GM23248 (cell line): ENCODE measurements at regions not wholly inside any gene's neighbourhood (a gene's known extent, or its start where the extent isn't known, plus 50 kb on each side); places are given as distances from the start of the nearest gene placed in this dataset.

Experiments used
- DNase-seq: peaks from one replicate; pipeline ENCODE4 v3.0.0-alpha.2; 2015
- H2AFZ ChIP-seq: fragments of 200-600 bp; sonication (generic); 2 replicates; pipeline ENCODE4 v1.6.1; 2016; ENCODE audit warnings: antibody characterized with exemption
- H3F3A ChIP-seq: fragments of 200-600 bp; sonication (generic); 2 replicates; pipeline ENCODE4 v1.6.1; 2016; ENCODE audit warnings: mild to moderate bottlenecking, antibody characterized with exemption, mixed run types; ENCODE audit not compliant: insufficient read depth
- H3K27ac ChIP-seq: fragments of 200-600 bp; sonication (generic); 2 replicates; pipeline ENCODE4 v1.5.1; 2016; ENCODE audit warnings: mild to moderate bottlenecking
- H3K27me3 ChIP-seq: fragments of 200-600 bp; sonication (generic); replicated peaks from 2 replicates; pipeline ENCODE4 v1.6.1; 2016; ENCODE audit warnings: mild to moderate bottlenecking; ENCODE audit not compliant: insufficient read depth
- H3K36me3 ChIP-seq: fragments of 200-600 bp; sonication (generic); 2 replicates; pipeline ENCODE4 v1.6.1; 2016; ENCODE audit warnings: low read depth, mild to moderate bottlenecking
- H3K4me1 ChIP-seq: fragments of 200-600 bp; sonication (generic); 2 replicates; pipeline ENCODE4 v1.6.1; 2016; ENCODE audit warnings: mild to moderate bottlenecking; ENCODE audit not compliant: insufficient read depth
- H3K4me2 ChIP-seq: fragments of 200-600 bp; sonication (generic); one replicate; pipeline ENCODE4 v1.6.1; 2016; ENCODE audit warnings: mild to moderate bottlenecking; ENCODE audit not compliant: unreplicated experiment
- H3K4me3 ChIP-seq: fragments of 200-600 bp; sonication (generic); 2 replicates; pipeline ENCODE4 v1.5.1; 2016; ENCODE audit warnings: mild to moderate bottlenecking
- H3K79me2 ChIP-seq: fragments of 200-600 bp; sonication (generic); 2 replicates; pipeline ENCODE4 v1.6.1; 2016; ENCODE audit warnings: mild to moderate bottlenecking; ENCODE audit not compliant: insufficient read depth
- H3K9ac ChIP-seq: fragments of 200-600 bp; sonication (generic); 2 replicates; pipeline ENCODE4 v1.6.1; 2016; ENCODE audit warnings: mild to moderate bottlenecking
- H3K9me2 ChIP-seq: fragments of 200-600 bp; sonication (generic); 2 replicates; pipeline ENCODE4 v1.6.1; 2016; ENCODE audit warnings: mixed run types, mild to moderate bottlenecking, moderate library complexity; ENCODE audit not compliant: insufficient read depth
- H3K9me3 ChIP-seq: fragments of 200-600 bp; sonication (generic); one replicate; pipeline ENCODE4 v1.6.1; 2017; ENCODE audit warnings: low read depth
- H4K20me1 ChIP-seq: fragments of 200-600 bp; sonication (generic); 2 replicates; pipeline ENCODE4 v1.6.0; 2016; ENCODE audit not compliant: insufficient read depth
- EZH2 ChIP-seq: fragments of 200-600 bp; sonication (generic); IDR thresholded peaks from 2 replicates; pipeline ENCODE4 v1.6.1; 2018; ENCODE audit warnings: antibody characterized with exemption, mild to moderate bottlenecking; ENCODE audit not compliant: insufficient read depth, poor library complexity, severe bottlenecking
- EZH2phosphoT487 ChIP-seq: fragments of 200-600 bp; sonication (generic); IDR thresholded peaks from 2 replicates; pipeline ENCODE4 v1.6.1; 2018; ENCODE audit warnings: antibody characterized with exemption, moderate library complexity, mild to moderate bottlenecking, low read depth; ENCODE audit not compliant: insufficient read depth
- WGBS, 2 experiments: methylation state at CpG; one replicate each; pipeline ENCODE4 v1.1.6; 2015 to 2017; ENCODE audit warnings: low lambda C conversion rate in 2 of 2, low coverage in 1 of 2; ENCODE audit errors: missing lambda C conversion rate in 2 of 2; 5-methylcytosine and 5-hydroxymethylcytosine counted together
- in situ Hi-C: fragments of 300-500 bp; cut with MboI; formaldehyde crosslinking; loops from 2 replicates; pipeline ENCODE4 v1.15.0; 2020

- no peaks in the 10 kb centered on the region for H4K20me1 ChIP-seq
- no peaks in the 10 kb centered on the region for H3F3A ChIP-seq
- no peak for TF ChIP-seq EZH2phosphoT487
- no peak overlapping the region for H3K9ac ChIP-seq
- no peak overlapping the region for H2AFZ ChIP-seq
- 67 to 69% methylated on average over 3 of the region's 3 CpGs for WGBS, 2 experiments
- no peaks in the 10 kb centered on the region for H3K36me3 ChIP-seq
- in situ Hi-C loops, result no loop called here
- no peaks in the 10 kb centered on the region for H3K9me2 ChIP-seq
- DNase-seq, result no peak
- H3K27ac ChIP-seq, result no peak overlapping the region
- no peaks in the 10 kb centered on the region for H3K79me2 ChIP-seq
- H3K4me1 ChIP-seq, result no peaks in the 10 kb centered on the region
- H3K9me3 ChIP-seq, result no peaks in the 10 kb centered on the region
- no peak overlapping the region for H3K4me2 ChIP-seq
- H3K4me3 ChIP-seq, result no peak overlapping the region
- peaks cover 8% of the 10 kb centered on the region; the same call in 1 of the 2 replicates for H3K27me3 ChIP-seq
These were observed 387.1 kb downstream of the PPP3CA start for GRCh38 chr4:100960232-100960631.

- no peak overlapping the region for H3K4me2 ChIP-seq
- no peak overlapping the region for H3K27ac ChIP-seq
- no peaks in the 10 kb centered on the region for H3K9me2 ChIP-seq
- H3F3A ChIP-seq, result peaks cover 6% of the 10 kb centered on the region
- no peak for TF ChIP-seq EZH2phosphoT487
- TF ChIP-seq EZH2, result no peak
- no peaks in the 10 kb centered on the region for H3K36me3 ChIP-seq
- H3K9ac ChIP-seq, result no peak overlapping the region
- in situ Hi-C loops, result no loop called here
- H3K4me3 ChIP-seq, result no peak overlapping the region
- WGBS, 2 experiments, result 55 to 64% methylated on average over 2 of the region's 2 CpGs
- H3K4me1 ChIP-seq, result no peaks in the 10 kb centered on the region
- no peaks in the 10 kb centered on the region for H3K79me2 ChIP-seq
- DNase-seq, result no peak
- peaks cover 17% of the 10 kb centered on the region for H3K27me3 ChIP-seq
- no peaks in the 10 kb centered on the region for H4K20me1 ChIP-seq
- no peak overlapping the region for H2AFZ ChIP-seq
- H3K9me3 ChIP-seq, result no peaks in the 10 kb centered on the region
These were observed 393.3 kb downstream of the PPP3CA start for GRCh38 chr4:100954046-100954445.

- DNase-seq, result no peak
- no peaks in the 10 kb centered on the region for H3K4me1 ChIP-seq
- peaks cover 17% of the 10 kb centered on the region for H3K27me3 ChIP-seq
- H3K27ac ChIP-seq, result no peak overlapping the region
- no peaks in the 10 kb centered on the region for H4K20me1 ChIP-seq
- H3K36me3 ChIP-seq, result no peaks in the 10 kb centered on the region
- in situ Hi-C loops, result no loop called here
- no peak overlapping the region for H3K4me3 ChIP-seq
- no peaks in the 10 kb centered on the region for H3K79me2 ChIP-seq
- peaks cover 10% of the 10 kb centered on the region for H3F3A ChIP-seq
- no peaks in the 10 kb centered on the region for H3K9me2 ChIP-seq
- no peak overlapping the region for H2AFZ ChIP-seq
- no peak overlapping the region for H3K9ac ChIP-seq
- no peak overlapping the region for H3K4me2 ChIP-seq
- H3K9me3 ChIP-seq, result no peaks in the 10 kb centered on the region
- no peak for TF ChIP-seq EZH2phosphoT487
- TF ChIP-seq EZH2, result no peak
These were observed 393.7 kb downstream of the PPP3CA start for GRCh38 chr4:100953616-100954015.

GRCh38 chr4:100952590-100952989, 394.7 kb downstream of the PPP3CA start:
- H3K9me3 ChIP-seq, result no peaks in the 10 kb centered on the region
- H3K36me3 ChIP-seq, result no peaks in the 10 kb centered on the region
- no peaks in the 10 kb centered on the region for H4K20me1 ChIP-seq
- H2AFZ ChIP-seq, result no peak overlapping the region
- no peaks in the 10 kb centered on the region for H3K9me2 ChIP-seq
- WGBS, 2 experiments, result 88 to 89% methylated on average over 4 of the region's 4 CpGs
- H3K4me3 ChIP-seq, result no peak overlapping the region
- no peak overlapping the region for H3K27ac ChIP-seq
- TF ChIP-seq EZH2 (no peak), EZH2phosphoT487 (no peak)
- H3K9ac ChIP-seq, result no peak overlapping the region
- no peaks in the 10 kb centered on the region for H3K79me2 ChIP-seq
- peaks cover 10% of the 10 kb centered on the region for H3F3A ChIP-seq
- in situ Hi-C loops, result no loop called here
- DNase-seq, result no peak
- H3K27me3 ChIP-seq, result peaks cover 17% of the 10 kb centered on the region
- no peak overlapping the region for H3K4me2 ChIP-seq
- no peaks in the 10 kb centered on the region for H3K4me1 ChIP-seq

GRCh38 chr4:100949350-100949935, 397.9 kb downstream of the PPP3CA start:
- no peak overlapping the region for H3K4me2 ChIP-seq

More at GRCh38 chr4:100949350-100949935, 397.9 kb downstream of the PPP3CA start:
- peak; percentile 40 for DNase-seq
- peaks cover 10% of the 10 kb centered on the region for H3K27me3 ChIP-seq
- 65 to 67% methylated on average over 3 of the region's 3 CpGs for WGBS, 2 experiments
- peaks cover 10% of the 10 kb centered on the region for H3F3A ChIP-seq
- H3K9me3 ChIP-seq, result no peaks in the 10 kb centered on the region
- no peaks in the 10 kb centered on the region for H4K20me1 ChIP-seq
- H2AFZ ChIP-seq, result no peak overlapping the region
- no peaks in the 10 kb centered on the region for H3K79me2 ChIP-seq
- TF ChIP-seq EZH2 (no peak), EZH2phosphoT487 (peak; percentile 94)
- no peak overlapping the region for H3K27ac ChIP-seq
- H3K9me2 ChIP-seq, result no peaks in the 10 kb centered on the region
- no peak overlapping the region for H3K4me3 ChIP-seq
- H3K36me3 ChIP-seq, result no peaks in the 10 kb centered on the region
- in situ Hi-C loops, result no loop called here
- no peak overlapping the region for H3K9ac ChIP-seq
- no peaks in the 10 kb centered on the region for H3K4me1 ChIP-seq
